Testis (tissue), 2 donors: ENCODE measurements at regions not wholly inside any gene's neighbourhood (a gene's known extent, or its start where the extent isn't known, plus 50 kb on each side); places are given as distances from the start of the nearest gene placed in this dataset.
"Not testable (repeated sequence)": the region's sequence is repeated elsewhere in the genome, so short reads cannot be mapped to it uniquely, and the experiment has no call there.

Source experiments
- POLR2A ChIP-seq: fragments of 450-650 bp; IDR thresholded peaks from one replicate; pipeline ENCODE4 v1.6.1; 2017; ENCODE audit warnings: antibody characterized with exemption, mild to moderate bottlenecking, moderate library complexity
- TF ChIP-seq, protein P1 (sequence below), 3 experiments: fragments of 450-650 bp in 2 of 3; fragments of 200-600 bp in 1 of 3; sonication (generic) in 1 of 3; IDR thresholded peaks; one replicate each; pipeline ENCODE4 v1.5.1; 2016 to 2019; ENCODE audit warnings: antibody characterized with exemption in 3 of 3, mild to moderate bottlenecking in 2 of 3, moderate library complexity in 1 of 3

DNA sequence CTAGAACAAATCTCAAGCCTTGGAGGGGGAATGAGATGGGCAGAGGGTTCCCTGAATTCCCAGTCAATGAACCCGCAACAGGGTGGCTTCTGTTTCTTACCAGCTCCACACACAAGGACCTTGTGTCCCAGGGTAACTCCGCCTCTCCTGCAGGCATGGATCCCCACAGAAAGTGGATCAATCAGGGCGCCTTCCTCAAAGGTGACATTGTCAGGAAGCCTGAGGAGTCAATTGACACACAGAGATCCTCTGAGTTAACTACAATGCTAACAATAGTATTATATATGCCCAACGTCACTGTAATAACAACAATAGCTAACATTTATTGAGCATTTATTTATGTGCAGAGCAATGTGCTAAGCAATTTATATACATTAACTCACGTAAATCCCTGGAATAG is 98.8 kb downstream of the TRIM69 start:
- TF ChIP-seq POLR2A = not testable (repeated sequence)
- TF ChIP-seq, protein P1, sequence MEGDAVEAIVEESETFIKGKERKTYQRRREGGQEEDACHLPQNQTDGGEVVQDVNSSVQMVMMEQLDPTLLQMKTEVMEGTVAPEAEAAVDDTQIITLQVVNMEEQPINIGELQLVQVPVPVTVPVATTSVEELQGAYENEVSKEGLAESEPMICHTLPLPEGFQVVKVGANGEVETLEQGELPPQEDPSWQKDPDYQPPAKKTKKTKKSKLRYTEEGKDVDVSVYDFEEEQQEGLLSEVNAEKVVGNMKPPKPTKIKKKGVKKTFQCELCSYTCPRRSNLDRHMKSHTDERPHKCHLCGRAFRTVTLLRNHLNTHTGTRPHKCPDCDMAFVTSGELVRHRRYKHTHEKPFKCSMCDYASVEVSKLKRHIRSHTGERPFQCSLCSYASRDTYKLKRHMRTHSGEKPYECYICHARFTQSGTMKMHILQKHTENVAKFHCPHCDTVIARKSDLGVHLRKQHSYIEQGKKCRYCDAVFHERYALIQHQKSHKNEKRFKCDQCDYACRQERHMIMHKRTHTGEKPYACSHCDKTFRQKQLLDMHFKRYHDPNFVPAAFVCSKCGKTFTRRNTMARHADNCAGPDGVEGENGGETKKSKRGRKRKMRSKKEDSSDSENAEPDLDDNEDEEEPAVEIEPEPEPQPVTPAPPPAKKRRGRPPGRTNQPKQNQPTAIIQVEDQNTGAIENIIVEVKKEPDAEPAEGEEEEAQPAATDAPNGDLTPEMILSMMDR (IDR thresholded peaks at IDR 0.05) = not testable (repeated sequence)
